MM.1S (cell line): ENCODE measurements at regions not wholly inside any gene's neighbourhood (a gene's known extent, or its start where the extent isn't known, plus 50 kb on each side); places are given as distances from the start of the nearest gene placed in this dataset.

ENCODE experiments used
- CTCF ChIP-seq: fragments of 300-600 bp; sonication (generic); IDR thresholded peaks from 2 replicates; pipeline ENCODE4 v1.5.1; 2016; ENCODE audit warnings: antibody characterized with exemption, low read length, mixed read lengths
- EZH2 ChIP-seq: fragments of 300-600 bp; sonication (generic); optimal IDR thresholded peaks from 2 replicates; pipeline ENCODE3; 2017; ENCODE audit warnings: low read depth, mild to moderate bottlenecking, antibody characterized with exemption, low read length, mixed read lengths
- EZH2phosphoT487 ChIP-seq: fragments of 300-600 bp; sonication (generic); IDR thresholded peaks from 2 replicates; pipeline ENCODE4 v1.6.1; 2018; ENCODE audit warnings: antibody characterized with exemption, low read length

DNA sequence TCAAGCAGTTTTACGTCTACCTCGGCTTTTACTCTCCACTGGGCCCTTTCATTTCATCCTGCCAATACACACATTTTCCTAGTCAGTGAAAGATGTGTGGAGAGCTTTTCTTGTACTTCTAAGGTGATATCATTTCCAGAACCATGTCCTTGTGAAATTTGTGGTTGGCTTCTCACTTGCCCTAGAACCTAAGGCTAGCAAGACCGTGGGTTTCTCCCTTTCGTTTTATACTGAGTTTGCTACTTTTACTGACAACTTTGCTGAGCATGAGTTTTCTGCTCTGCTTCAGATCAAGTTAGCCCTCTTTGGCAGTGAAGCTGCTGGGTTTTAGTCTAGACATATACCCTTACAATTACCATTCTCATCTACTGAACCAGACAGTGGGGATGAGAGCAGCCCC, 95.7 kb upstream of the FRMPD4 start:
- no peak for TF ChIP-seq CTCF
- no peak for TF ChIP-seq EZH2phosphoT487
- TF ChIP-seq EZH2: no peak
